Common myeloid progenitor, CD34-positive (primary cell): ENCODE measurements at regions not wholly inside any gene's neighbourhood (a gene's known extent, or its start where the extent isn't known, plus 50 kb on each side); places are given as distances from the start of the nearest gene placed in this dataset.

Experiments used
- CTCF ChIA-PET: fragments of 350-600 bp; sonication (Branson Sonifier 250); formaldehyde crosslinking; loops from one replicate; lab custom pipeline; 2021; ENCODE audit warnings: antibody characterized with exemption; lab: Charles Lee
- POLR2A ChIA-PET: fragments of 350-600 bp; sonication (Branson Sonifier 250); formaldehyde crosslinking; loops from one replicate; lab custom pipeline; 2021; ENCODE audit warnings: antibody characterized with exemption; lab: Charles Lee
- DNase-seq, 3 donors: peaks; one replicate each; pipeline versions ENCODE4 v3.0.0 to v3.0.0-alpha.2; 2013
- H3K27ac ChIP-seq, 2 experiments: 1 replicate in 1 of 2; 2 replicates in 1 of 2; pipeline ENCODE4 v1.7.0; 2013; ENCODE audit warnings: inconsistent platforms in 2 of 2, low read length in 2 of 2, mild to moderate bottlenecking in 2 of 2, low read depth in 1 of 2, moderate library complexity in 1 of 2; ENCODE audit not compliant: severe bottlenecking in 2 of 2, insufficient read depth in 1 of 2, poor library complexity in 1 of 2
- H3K27me3 ChIP-seq, 5 experiments: replicated peaks in 2 of 5; 1 replicate in 3 of 5; 2 replicates in 2 of 5; pipeline versions ENCODE4 v1.6.1 to v1.7.0; 2013; ENCODE audit warnings: low read length in 4 of 5, mild to moderate bottlenecking in 2 of 5, moderate library complexity in 2 of 5, inconsistent platforms in 1 of 5; ENCODE audit not compliant: insufficient read depth in 5 of 5, control insufficient read depth in 4 of 5
- H3K36me3 ChIP-seq, 4 experiments: 1 replicate in 2 of 4; 2 replicates in 2 of 4; pipeline versions ENCODE4 v1.6.1 to v1.7.0; 2013; ENCODE audit warnings: low read length in 3 of 4, control low read depth in 1 of 4, mild to moderate bottlenecking in 1 of 4; ENCODE audit not compliant: control insufficient read depth in 4 of 4, insufficient read depth in 4 of 4
- H3K4me1 ChIP-seq, 4 experiments: 1 replicate in 3 of 4; 2 replicates in 1 of 4; pipeline versions ENCODE4 v1.6.1 to v1.7.1; 2013; ENCODE audit warnings: low read length in 3 of 4, mild to moderate bottlenecking in 3 of 4, control low read depth in 1 of 4, inconsistent platforms in 1 of 4, moderate library complexity in 1 of 4; ENCODE audit not compliant: control insufficient read depth in 4 of 4, insufficient read depth in 4 of 4; ENCODE audit errors: control extremely low read depth in 1 of 4
- H3K4me3 ChIP-seq, 7 experiments: 1 replicate in 4 of 7; 2 replicates in 3 of 7; pipeline versions ENCODE4 v1.5.1 to v1.7.0; 2013; ENCODE audit warnings: mild to moderate bottlenecking in 7 of 7, low read length in 6 of 7, moderate library complexity in 6 of 7, inconsistent platforms in 2 of 7, low read depth in 2 of 7, control low read depth in 1 of 7; ENCODE audit not compliant: insufficient read depth in 4 of 7, control insufficient read depth in 1 of 7; ENCODE audit errors: extremely low read depth in 1 of 7
- H3K9me3 ChIP-seq, 5 experiments: 1 replicate in 4 of 5; 2 replicates in 1 of 5; pipeline versions ENCODE4 v1.6.1 to v1.7.1; 2013; ENCODE audit warnings: low read length in 4 of 5, mild to moderate bottlenecking in 2 of 5, inconsistent platforms in 1 of 5, low read depth in 1 of 5, moderate library complexity in 1 of 5; ENCODE audit not compliant: control insufficient read depth in 4 of 5, insufficient read depth in 2 of 5; ENCODE audit errors: control extremely low read depth in 1 of 5
- WGBS: methylation state at CpG from one replicate; pipeline ENCODE4 v1.1.5; 2013; ENCODE audit not compliant: insufficient coverage; 5-methylcytosine and 5-hydroxymethylcytosine counted together

GRCh38 chr3:74766405-74766804 is 151.9 kb upstream of the CNTN3 start:
- CTCF ChIA-PET = no interaction called here
- Histone ChIP-seq H3K4me1 (no peaks in the 10 kb centered on the region), H3K4me3 (no peak overlapping the region), H3K9me3 (no peaks in the 10 kb centered on the region), H3K27ac (no peak overlapping the region), H3K36me3 (no peaks in the 10 kb centered on the region), H3K27me3 (no peaks in the 10 kb centered on the region)
- DNase-seq = no peak
- WGBS = 88% methylated on average over 2 of the region's 4 CpGs
- POLR2A ChIA-PET = no interaction called here

- Histone ChIP-seq H3K27ac (no peak overlapping the region), H3K27me3 (no peaks in the 10 kb centered on the region), H3K4me3 (no peak overlapping the region), H3K4me1 (no peaks in the 10 kb centered on the region), H3K36me3 (no peaks in the 10 kb centered on the region), H3K9me3 (no peaks in the 10 kb centered on the region)
- 86% methylated on average over 2 of the region's 2 CpGs for WGBS
- ChIA-PET CTCF (no interaction called here), POLR2A (no interaction called here)
- DNase-seq = no peak
Observed at GRCh38 chr3:74763830-74764229, 149.4 kb upstream of the CNTN3 start.

DNA sequence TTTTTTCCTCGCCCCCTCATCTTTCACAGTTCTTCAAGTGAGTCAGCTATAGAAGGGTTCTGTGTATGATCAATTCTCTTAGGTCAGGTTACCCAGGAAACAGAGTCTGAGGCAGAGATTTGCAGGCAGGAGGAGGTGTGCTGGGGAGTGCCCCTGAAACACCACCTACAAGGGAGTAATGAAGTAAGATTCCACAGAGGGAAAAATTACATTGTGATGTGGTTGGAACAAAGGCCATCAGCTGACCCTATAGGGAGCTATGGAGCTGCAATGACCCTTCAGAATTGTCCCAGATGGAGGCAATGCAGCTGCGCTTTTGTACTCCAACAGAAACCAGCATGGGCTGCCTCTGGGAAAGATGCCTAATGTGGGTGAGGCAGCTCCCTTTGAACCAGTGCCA is 142.2 kb upstream of the CNTN3 start:
- H3K27ac ChIP-seq = no peak overlapping the region
- H3K27me3 ChIP-seq = no peaks in the 10 kb centered on the region
- H3K4me1 ChIP-seq = no peaks in the 10 kb centered on the region
- DNase-seq = no peak
- 100% methylated on average over 1 of the region's 2 CpGs for WGBS
- no peak overlapping the region for H3K4me3 ChIP-seq
- no peaks in the 10 kb centered on the region for H3K36me3 ChIP-seq
- ChIA-PET POLR2A (no interaction called here), CTCF (no interaction called here)
- no peaks in the 10 kb centered on the region for H3K9me3 ChIP-seq

DNA sequence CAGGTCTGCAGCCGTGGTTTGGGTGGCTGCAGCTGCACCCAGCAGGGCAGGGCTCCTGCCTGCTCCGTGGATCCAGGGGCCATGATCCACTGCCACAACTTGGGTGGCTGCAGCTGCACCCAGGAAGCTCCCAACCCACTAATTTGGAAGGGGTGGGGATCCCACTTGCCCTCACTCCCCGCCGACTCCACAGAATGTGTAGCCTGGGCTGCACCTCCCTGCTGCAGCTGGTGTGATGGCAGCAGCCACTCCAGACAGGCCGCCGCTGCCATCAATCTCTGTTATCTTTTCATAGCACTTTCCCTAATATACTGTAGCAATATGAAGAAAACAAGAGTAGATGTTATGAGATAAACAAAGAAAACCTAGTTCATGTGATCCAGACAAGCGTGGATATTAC is 137.8 kb upstream of the CNTN3 start:
- Histone ChIP-seq H3K27me3 (no peaks in the 10 kb centered on the region), H3K4me3 (no peak overlapping the region), H3K27ac (no peak overlapping the region), H3K4me1 (no peaks in the 10 kb centered on the region), H3K36me3 (no peaks in the 10 kb centered on the region), H3K9me3 (peaks cover 0 to 1% (median 0%) of the 10 kb centered on the region in 5 experiments)
- ChIA-PET CTCF (no interaction called here), POLR2A (no interaction called here)
- WGBS = 96% methylated on average over 5 of the region's 7 CpGs
- DNase-seq = no peak

- DNase-seq = no peak
- H3K27me3 ChIP-seq = no peaks in the 10 kb centered on the region
- H3K9me3 ChIP-seq = peaks cover 0 to 1% (median 0%) of the 10 kb centered on the region in 5 experiments
- POLR2A ChIA-PET = no interaction called here
- H3K4me3 ChIP-seq = no peak overlapping the region
- CTCF ChIA-PET = no interaction called here
- no peak overlapping the region for H3K27ac ChIP-seq
- WGBS = 86% methylated on average over 7 of the region's 7 CpGs
- no peaks in the 10 kb centered on the region for H3K4me1 ChIP-seq
- no peaks in the 10 kb centered on the region for H3K36me3 ChIP-seq
Observed at GRCh38 chr3:74751775-74752174, 137.3 kb upstream of the CNTN3 start.

GRCh38 chr3:74750901-74751300 is 136.4 kb upstream of the CNTN3 start:
- no peak for DNase-seq
- Histone ChIP-seq H3K4me1 (no peaks in the 10 kb centered on the region), H3K36me3 (no peaks in the 10 kb centered on the region), H3K9me3 (peaks cover 0 to 1% (median 0%) of the 10 kb centered on the region in 5 experiments), H3K27me3 (no peaks in the 10 kb centered on the region), H3K27ac (no peak overlapping the region), H3K4me3 (no peak overlapping the region)
- CTCF ChIA-PET = no interaction called here
- POLR2A ChIA-PET = no interaction called here
- WGBS = 100% methylated on average over 2 of the region's 4 CpGs

GRCh38 chr3:74739242-74739641 is 124.8 kb upstream of the CNTN3 start:
- no peaks in the 10 kb centered on the region for H3K9me3 ChIP-seq
- ChIA-PET CTCF (no interaction called here), POLR2A (no interaction called here)
- H3K36me3 ChIP-seq = no peaks in the 10 kb centered on the region
- 95% methylated on average over 3 of the region's 3 CpGs for WGBS
- no peak for DNase-seq
- H3K27me3 ChIP-seq = no peaks in the 10 kb centered on the region
- no peaks in the 10 kb centered on the region for H3K4me1 ChIP-seq
- no peak overlapping the region for H3K27ac ChIP-seq
- H3K4me3 ChIP-seq = no peak overlapping the region
